GM12878 (cell line): ENCODE measurements at regions not wholly inside any gene's neighbourhood (a gene's known extent, or its start where the extent isn't known, plus 50 kb on each side); places are given as distances from the start of the nearest gene placed in this dataset.

Source experiments
- ATF2 ChIP-seq: IDR thresholded peaks from 2 replicates; pipeline ENCODE4 v1.6.1; 2012; ENCODE audit warnings: low read length, inconsistent platforms
- ATF3 ChIP-seq: IDR thresholded peaks from 2 replicates; pipeline ENCODE4 v1.6.1; 2011; ENCODE audit warnings: low read depth, mild to moderate bottlenecking, low read length, moderate library complexity, borderline replicate concordance; ENCODE audit errors: extremely low read depth
- CBFB ChIP-seq: IDR thresholded peaks from 2 replicates; pipeline ENCODE4 v1.6.1; 2016; ENCODE audit warnings: antibody characterized with exemption, low read depth
- CEBPB ChIP-seq, 2 experiments: fragments of 150-350 bp in 1 of 2; IDR thresholded peaks; 2 replicates each; pipeline ENCODE4 v1.6.1; 2012 to 2014; ENCODE audit warnings: low read depth in 2 of 2, low read length in 2 of 2, borderline replicate concordance in 1 of 2, inconsistent platforms in 1 of 2
- HDAC6 ChIP-seq: fragments of 200-600 bp; sonication (generic); IDR thresholded peaks from one replicate; pipeline ENCODE4 v1.8.0; 2017; ENCODE audit warnings: antibody characterized with exemption; ENCODE audit not compliant: unreplicated experiment
- IKZF1 ChIP-seq: fragments of 450-650 bp; conservative IDR thresholded peaks from 2 replicates; pipeline ENCODE4 v1.6.1; 2017; ENCODE audit warnings: antibody characterized with exemption, mild to moderate bottlenecking
- KLF5 ChIP-seq: fragments of 450-650 bp; IDR thresholded peaks from 2 replicates; pipeline ENCODE4 v1.6.1; 2014; ENCODE audit warnings: mild to moderate bottlenecking; ENCODE audit not compliant: partially characterized antibody
- PKNOX1 ChIP-seq: fragments of 450-650 bp; IDR thresholded peaks from 2 replicates; pipeline ENCODE4 v1.6.1; 2016; ENCODE audit warnings: mild to moderate bottlenecking
- RFX5 ChIP-seq: IDR thresholded peaks from 2 replicates; pipeline ENCODE4 v1.6.1; 2011; ENCODE audit warnings: low read depth, low read length, improper control_type of control experiment
- TAF1 ChIP-seq: IDR thresholded peaks from 2 replicates; pipeline ENCODE4 v1.6.1; 2011; ENCODE audit warnings: mild to moderate bottlenecking, low read depth, low read length, borderline replicate concordance

GRCh38 chr14:54188064-54188666 is 208.6 kb upstream of the CDKN3 start:
- TF ChIP-seq PKNOX1 (no peak), KLF5 (no peak), ATF3 (no peak), RFX5 (no peak), IKZF1 (no peak), CBFB (no peak), CEBPB (IDR thresholded peaks at IDR 0.05; ENCODE audit: borderline replicate concordance in 1 of 2, low read depth in 2 of 2, low read length in 2 of 2) (no peak), ATF2 (no peak), HDAC6 (no peak), TAF1 (no peak)
